Duodenal mucosa (tissue), 2 donors: ENCODE measurements at regions not wholly inside any gene's neighbourhood (a gene's known extent, or its start where the extent isn't known, plus 50 kb on each side); places are given as distances from the start of the nearest gene placed in this dataset.

Experiments used
- H3K27ac ChIP-seq: one replicate; pipeline ENCODE4 v1.7.0; 2013; ENCODE audit warnings: low read depth, low read length
- H3K27me3 ChIP-seq, 2 donors: one replicate each; pipeline ENCODE4 v1.7.0; 2013; ENCODE audit warnings: low read length in 2 of 2, control low read depth in 1 of 2; ENCODE audit not compliant: insufficient read depth in 2 of 2, control insufficient read depth in 1 of 2
- H3K36me3 ChIP-seq, 2 donors: one replicate each; pipeline ENCODE4 v1.7.0; 2013; ENCODE audit warnings: low read length in 2 of 2, control low read depth in 1 of 2; ENCODE audit not compliant: insufficient read depth in 2 of 2, control insufficient read depth in 1 of 2
- H3K4me1 ChIP-seq, 2 donors: one replicate each; pipeline ENCODE4 v1.7.0; 2013; ENCODE audit warnings: low read length in 2 of 2, control low read depth in 1 of 2; ENCODE audit not compliant: insufficient read depth in 2 of 2, control insufficient read depth in 1 of 2
- H3K4me3 ChIP-seq, 2 donors: one replicate each; pipeline ENCODE4 v1.7.0; 2013; ENCODE audit warnings: low read length in 2 of 2, low read depth in 1 of 2
- H3K9ac ChIP-seq, 2 donors: one replicate each; pipeline ENCODE4 v1.7.0; 2013; ENCODE audit warnings: low read length in 2 of 2, low read depth in 1 of 2
- H3K9me3 ChIP-seq, 2 donors: one replicate each; pipeline ENCODE4 v1.7.0; 2013; ENCODE audit warnings: low read length in 2 of 2, control low read depth in 1 of 2; ENCODE audit not compliant: control insufficient read depth in 1 of 2

DNA sequence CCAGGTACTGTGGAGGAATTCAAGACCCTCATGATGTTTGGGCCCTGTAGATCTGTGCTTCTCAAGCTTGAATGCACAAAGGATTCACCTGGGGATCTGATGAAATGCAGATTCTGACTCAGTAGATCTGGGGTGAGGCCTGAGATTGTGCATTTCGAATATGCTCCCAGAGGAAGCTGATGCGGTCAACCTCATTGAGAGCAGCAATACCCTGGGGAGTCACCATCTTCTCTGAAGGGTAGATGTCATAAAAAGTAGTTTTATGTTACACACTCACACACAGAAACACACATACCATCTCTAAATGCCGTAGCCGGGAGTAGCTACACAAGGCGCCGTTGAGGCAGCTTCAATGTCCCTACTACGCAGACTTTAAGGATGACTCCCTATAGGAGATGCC, 55.8 kb upstream of the CPEB4 start:
- H3K9me3 ChIP-seq: no peaks in the 10 kb centered on the region
- no peak overlapping the region for H3K27ac ChIP-seq
- H3K4me3 ChIP-seq: no peak overlapping the region
- no peaks in the 10 kb centered on the region for H3K36me3 ChIP-seq
- H3K9ac ChIP-seq: no peak overlapping the region
- no peaks in the 10 kb centered on the region for H3K4me1 ChIP-seq
- no peaks in the 10 kb centered on the region for H3K27me3 ChIP-seq

DNA sequence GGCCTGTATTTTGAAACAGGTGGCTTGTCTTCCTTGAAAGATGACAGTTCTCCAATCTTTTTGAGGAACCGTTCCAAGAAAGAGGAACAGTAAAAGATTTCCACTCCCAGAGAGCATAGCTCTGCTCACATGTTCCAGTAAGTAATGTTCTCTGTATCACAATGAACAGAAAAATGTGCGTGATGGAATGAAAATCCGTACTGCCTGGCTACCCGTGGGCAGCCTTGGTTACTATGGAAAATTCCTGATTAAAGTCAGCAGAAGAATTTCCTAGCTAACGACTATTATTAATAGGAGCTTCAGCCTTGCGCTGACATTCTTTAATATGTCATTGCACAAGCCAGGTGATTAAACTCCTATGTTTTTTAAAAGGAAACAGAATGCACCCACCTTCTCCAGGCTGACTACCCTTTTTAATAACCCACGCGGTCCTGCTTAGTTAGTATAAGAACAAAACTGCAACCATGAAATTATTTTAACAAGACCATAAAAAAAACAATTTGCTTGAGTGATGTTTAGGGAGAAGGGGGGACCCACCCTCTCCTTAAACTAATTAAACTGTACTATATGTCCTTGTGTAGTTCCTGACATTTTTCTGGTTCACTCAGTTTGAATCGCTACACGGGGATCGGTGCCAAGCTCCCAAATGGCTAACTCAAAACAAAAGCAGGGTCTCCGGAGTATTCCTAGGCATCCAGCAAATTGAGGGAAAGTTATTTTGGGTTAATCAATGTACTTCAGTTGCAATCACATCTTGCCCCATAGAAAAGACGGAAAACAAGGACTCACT, 54.8 kb upstream of the CPEB4 start:
- Histone ChIP-seq H3K9me3 (no peaks in the 10 kb centered on the region), H3K4me1 (no peaks in the 10 kb centered on the region), H3K36me3 (no peaks in the 10 kb centered on the region), H3K27me3 (no peaks in the 10 kb centered on the region), H3K9ac (no peak overlapping the region), H3K4me3 (no peak overlapping the region), H3K27ac (no peak overlapping the region)

DNA sequence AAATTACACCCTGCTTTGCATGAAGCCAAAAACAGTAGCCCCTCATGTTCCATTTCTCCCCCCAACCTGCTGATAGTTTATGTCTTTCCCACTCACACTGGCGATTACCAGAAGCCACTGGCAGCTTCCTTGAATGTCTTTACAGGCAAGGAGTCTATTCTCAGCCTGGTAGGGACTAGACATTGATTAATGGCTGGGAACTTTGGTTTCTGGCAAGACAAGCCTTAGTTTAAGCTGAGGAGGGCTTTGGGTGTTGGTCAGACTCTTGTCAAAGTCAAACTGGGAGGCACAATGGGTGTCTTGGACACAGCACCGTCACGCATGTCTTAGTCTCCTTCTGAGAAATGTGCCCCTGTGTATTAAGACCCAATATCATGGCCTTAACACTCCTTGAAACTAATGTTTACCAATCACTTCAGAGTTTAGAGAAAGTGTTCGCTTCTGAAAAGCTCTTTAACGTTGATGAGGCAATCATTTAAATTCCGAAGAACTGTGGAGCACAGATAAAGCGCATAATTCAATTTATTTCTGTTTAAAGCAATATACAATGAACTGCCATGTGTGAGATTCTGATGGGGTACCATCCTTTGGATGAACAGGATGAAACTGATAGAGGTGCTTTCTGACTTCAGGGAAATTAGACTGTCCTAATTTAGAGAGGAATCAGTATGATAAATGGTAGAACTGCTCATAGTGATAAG, 53.9 kb upstream of the CPEB4 start:
- H3K4me1 ChIP-seq: peaks cover 2 to 4% of the 10 kb centered on the region in 2 donors
- H3K9me3 ChIP-seq: no peaks in the 10 kb centered on the region
- H3K27me3 ChIP-seq: no peaks in the 10 kb centered on the region
- H3K9ac ChIP-seq: no peak overlapping the region
- H3K4me3 ChIP-seq: no peak overlapping the region
- H3K27ac ChIP-seq: no peak overlapping the region
- no peaks in the 10 kb centered on the region for H3K36me3 ChIP-seq

DNA sequence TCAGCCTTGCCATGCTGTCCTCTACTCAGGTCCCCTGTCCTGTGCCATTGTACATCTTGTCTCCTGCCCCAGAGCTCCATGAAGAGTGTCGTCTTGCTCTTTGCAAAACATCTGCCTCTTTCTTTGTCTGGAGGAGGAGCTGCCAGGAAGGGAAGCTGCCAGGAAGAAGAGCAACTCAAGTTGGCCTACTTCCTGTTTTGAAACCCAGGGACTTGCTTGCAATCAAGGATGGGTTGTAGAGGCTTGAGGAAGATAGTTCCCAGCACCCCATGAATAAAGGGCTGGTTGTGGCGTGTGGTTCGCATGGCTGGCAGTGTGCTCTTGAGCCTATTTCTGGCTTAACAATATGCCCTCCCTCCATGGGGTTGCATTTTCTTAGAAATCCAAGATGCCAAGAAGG, 53.0 kb upstream of the CPEB4 start:
- Histone ChIP-seq H3K9ac (no peak overlapping the region), H3K4me3 (no peak overlapping the region), H3K9me3 (no peaks in the 10 kb centered on the region), H3K27me3 (no peaks in the 10 kb centered on the region), H3K4me1 (peaks cover 5% of the 10 kb centered on the region in 2 donors), H3K27ac (no peak overlapping the region), H3K36me3 (no peaks in the 10 kb centered on the region)

DNA sequence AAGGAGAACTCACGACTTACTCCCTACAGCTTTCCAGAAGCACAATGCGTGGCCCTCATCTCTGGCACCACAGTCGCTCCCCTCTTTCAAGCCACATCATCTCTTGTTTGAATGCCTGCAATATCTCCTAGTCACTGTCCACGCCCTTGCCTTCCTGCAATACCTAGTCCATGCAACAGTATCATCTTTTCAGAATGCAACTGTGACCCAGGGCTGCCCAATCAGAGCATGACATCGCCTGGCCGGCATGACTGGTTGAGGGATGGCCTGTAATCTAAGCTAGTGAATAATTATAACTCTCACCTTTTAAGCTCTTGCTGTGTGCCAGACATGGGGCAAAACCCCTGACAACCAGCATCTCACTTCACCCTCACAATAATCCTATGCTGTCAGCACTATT, 52.5 kb upstream of the CPEB4 start:
- Histone ChIP-seq H3K27ac (no peak overlapping the region), H3K27me3 (no peaks in the 10 kb centered on the region)

DNA sequence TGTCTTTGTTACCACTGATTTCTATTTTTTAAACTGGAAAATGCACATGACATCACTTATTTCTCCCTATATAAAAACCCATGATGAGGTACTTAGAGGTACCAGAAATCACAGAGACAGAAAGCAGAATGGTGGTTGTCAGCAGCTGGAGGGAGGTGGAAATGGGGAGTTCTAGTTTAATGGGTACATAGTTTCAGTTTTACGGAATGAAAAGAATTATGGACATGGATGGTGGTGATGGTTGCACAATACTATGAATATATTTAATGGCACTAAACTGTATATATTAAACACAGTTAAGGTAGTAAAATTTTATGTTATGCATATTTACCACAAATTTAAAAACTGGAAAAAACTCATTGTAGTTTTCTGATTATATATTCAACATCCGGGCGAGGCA, 50.5 kb upstream of the CPEB4 start:
- H3K9ac ChIP-seq: no peak overlapping the region
- no peaks in the 10 kb centered on the region for H3K27me3 ChIP-seq
- no peak overlapping the region for H3K4me3 ChIP-seq
- no peaks in the 10 kb centered on the region for H3K9me3 ChIP-seq
- no peak overlapping the region for H3K27ac ChIP-seq
- H3K36me3 ChIP-seq: no peaks in the 10 kb centered on the region
- peaks cover 5% of the 10 kb centered on the region in 2 donors for H3K4me1 ChIP-seq

More for the DNA sequence above, 52.5 kb upstream of the CPEB4 start:
- Histone ChIP-seq H3K36me3 (no peaks in the 10 kb centered on the region), H3K4me3 (no peak overlapping the region), H3K4me1 (peaks cover 5% of the 10 kb centered on the region in 2 donors), H3K9me3 (no peaks in the 10 kb centered on the region), H3K9ac (no peak overlapping the region)
